Sigmoid colon (tissue), 6 donors: ENCODE measurements at regions not wholly inside any gene's neighbourhood (a gene's known extent, or its start where the extent isn't known, plus 50 kb on each side); places are given as distances from the start of the nearest gene placed in this dataset.

Experiments used
- DNase-seq: peaks from one replicate; pipeline ENCODE4 v3.0.0-alpha.2; 2019
- H3K27ac ChIP-seq, 4 donors: fragments of 200-600 bp; sonication (generic); one replicate each; pipeline ENCODE4 v1.5.1; 2016 to 2019; ENCODE audit warnings: mild to moderate bottlenecking in 1 of 4
- H3K27me3 ChIP-seq, 3 donors: fragments of 200-600 bp; sonication (generic); one replicate each; pipeline ENCODE4 v1.5.1; 2019; ENCODE audit warnings: mild to moderate bottlenecking in 1 of 3
- H3K36me3 ChIP-seq, 4 donors: fragments of 200-600 bp; sonication (generic); one replicate each; pipeline ENCODE4 v1.5.1; 2016 to 2019
- H3K4me1 ChIP-seq, 4 donors: fragments of 200-600 bp; sonication (generic); one replicate each; pipeline ENCODE4 v1.5.1; 2017 to 2019
- H3K4me3 ChIP-seq, 4 donors: fragments of 200-600 bp; sonication (generic); one replicate each; pipeline ENCODE4 v1.5.1; 2017 to 2019; ENCODE audit warnings: mild to moderate bottlenecking in 2 of 4, moderate library complexity in 1 of 4
- H3K9me3 ChIP-seq, 4 donors: fragments of 200-600 bp in 3 of 4; sonication (generic) in 3 of 4; one replicate each; pipeline versions ENCODE4 v1.5.1 to v1.6.1; 2013 to 2019
- EP300 ChIP-seq, 4 donors: sonication (generic); formaldehyde crosslinking; IDR thresholded peaks; one replicate each; pipeline ENCODE4 v1.6.1; 2017; ENCODE audit warnings: antibody characterized with exemption in 4 of 4
- POLR2A ChIP-seq, 2 donors: fragments of 450-650 bp; IDR thresholded peaks; one replicate each; pipeline ENCODE4 v1.6.1; 2016; ENCODE audit warnings: antibody characterized with exemption in 2 of 2, mild to moderate bottlenecking in 2 of 2, moderate library complexity in 2 of 2
- POLR2AphosphoS5 ChIP-seq, 4 donors: sonication (generic); formaldehyde crosslinking; IDR thresholded peaks; one replicate each; pipeline ENCODE4 v1.6.1; 2017; ENCODE audit warnings: antibody characterized with exemption in 4 of 4
- WGBS, 2 donors: extraction: QIAGEN DNeasy Blood & Tissue Kit; methylation state at CpG; one replicate each; pipeline ENCODE4 v1.1.7; 2013; 5-methylcytosine and 5-hydroxymethylcytosine counted together
- intact Hi-C: fragments of 100-400 bp; cut with DNase I; formaldehyde crosslinking; loops from one replicate; pipeline ENCODE4 v1.15.1; 2023
- TF ChIP-seq, protein P1 (sequence below), 4 experiments: fragments of 450-650 bp in 3 of 4; fragments of 200-600 bp in 1 of 4; IDR thresholded peaks; one replicate each; pipeline ENCODE4 v1.5.1; 2016 to 2019; ENCODE audit warnings: antibody characterized with exemption in 4 of 4, mild to moderate bottlenecking in 3 of 4, moderate library complexity in 2 of 4
- donor health status: healthy with polysubstance abuse.
- donor health status: healthy.

DNA sequence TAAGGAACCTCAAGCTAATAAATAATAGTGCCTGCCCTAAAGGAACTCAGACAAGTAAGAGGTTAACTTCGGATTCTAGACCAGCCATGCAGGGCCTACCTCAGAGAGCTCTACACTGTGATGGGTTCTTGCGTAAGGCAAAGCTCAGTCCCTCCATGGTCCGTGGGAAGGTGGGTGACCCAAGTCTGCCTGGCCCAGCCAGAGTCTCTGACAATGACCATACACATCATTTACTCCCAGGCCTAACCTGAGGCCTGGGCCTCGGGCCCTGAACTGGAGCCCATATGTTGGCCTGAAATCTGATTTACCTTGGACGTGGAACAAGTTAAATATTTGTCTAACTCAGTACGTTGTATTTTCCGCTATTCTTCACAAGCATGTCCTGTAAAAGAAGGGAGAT lies 55.1 kb downstream of the TMEM174 start:
- WGBS, 2 donors = 44 to 83% methylated on average over 7 of the region's 7 CpGs
- Histone ChIP-seq H3K27me3 (peaks cover 24 to 90% (median 44%) of the 10 kb centered on the region in 3 donors), H3K9me3 (no peaks in the 10 kb centered on the region), H3K4me3 (no peak overlapping the region), H3K36me3 (no peaks in the 10 kb centered on the region), H3K27ac (no peak overlapping the region), H3K4me1 (peaks cover 0 to 11% (median 10%) of the 10 kb centered on the region in 4 donors)
- TF ChIP-seq, protein P1, sequence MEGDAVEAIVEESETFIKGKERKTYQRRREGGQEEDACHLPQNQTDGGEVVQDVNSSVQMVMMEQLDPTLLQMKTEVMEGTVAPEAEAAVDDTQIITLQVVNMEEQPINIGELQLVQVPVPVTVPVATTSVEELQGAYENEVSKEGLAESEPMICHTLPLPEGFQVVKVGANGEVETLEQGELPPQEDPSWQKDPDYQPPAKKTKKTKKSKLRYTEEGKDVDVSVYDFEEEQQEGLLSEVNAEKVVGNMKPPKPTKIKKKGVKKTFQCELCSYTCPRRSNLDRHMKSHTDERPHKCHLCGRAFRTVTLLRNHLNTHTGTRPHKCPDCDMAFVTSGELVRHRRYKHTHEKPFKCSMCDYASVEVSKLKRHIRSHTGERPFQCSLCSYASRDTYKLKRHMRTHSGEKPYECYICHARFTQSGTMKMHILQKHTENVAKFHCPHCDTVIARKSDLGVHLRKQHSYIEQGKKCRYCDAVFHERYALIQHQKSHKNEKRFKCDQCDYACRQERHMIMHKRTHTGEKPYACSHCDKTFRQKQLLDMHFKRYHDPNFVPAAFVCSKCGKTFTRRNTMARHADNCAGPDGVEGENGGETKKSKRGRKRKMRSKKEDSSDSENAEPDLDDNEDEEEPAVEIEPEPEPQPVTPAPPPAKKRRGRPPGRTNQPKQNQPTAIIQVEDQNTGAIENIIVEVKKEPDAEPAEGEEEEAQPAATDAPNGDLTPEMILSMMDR (IDR thresholded peaks at IDR 0.05) = no peak
- TF ChIP-seq POLR2A (IDR thresholded peaks at IDR 0.05) = no peak
- TF ChIP-seq POLR2AphosphoS5 (IDR thresholded peaks at IDR 0.05) = no peak
- TF ChIP-seq EP300 (IDR thresholded peaks at IDR 0.05) = no peak
- intact Hi-C loops = no loop called here
- DNase-seq = no peak
